Posterior vena cava (tissue), 2 donors: ENCODE measurements at regions not wholly inside any gene's neighbourhood (a gene's known extent, or its start where the extent isn't known, plus 50 kb on each side); places are given as distances from the start of the nearest gene placed in this dataset.

Experiments
- DNase-seq: peaks from one replicate; pipeline ENCODE4 v3.0.0-alpha.2; 2020; ENCODE audit warnings: low spot score
- intact Hi-C, 2 donors: fragments of 100-400 bp; cut with DNase I; formaldehyde crosslinking; loops; one replicate each; pipeline versions ENCODE4 v1.14.1 to v1.14.2; 2022 to 2023
- microRNA-seq, 2 donors: library from miRNA; unstranded; fragments of <30 nt; microRNA quantifications; one replicate each; pipeline ENCODE4 v1.2.0, GENCODE V29; 2020 to 2021; ENCODE audit warnings: borderline microRNAs expressed in 2 of 2
- donor health status: DM: yes; HTN: yes; CAD: no.
- donor health status: DM: yes; HTN: yes; CAD: no.

DNA sequence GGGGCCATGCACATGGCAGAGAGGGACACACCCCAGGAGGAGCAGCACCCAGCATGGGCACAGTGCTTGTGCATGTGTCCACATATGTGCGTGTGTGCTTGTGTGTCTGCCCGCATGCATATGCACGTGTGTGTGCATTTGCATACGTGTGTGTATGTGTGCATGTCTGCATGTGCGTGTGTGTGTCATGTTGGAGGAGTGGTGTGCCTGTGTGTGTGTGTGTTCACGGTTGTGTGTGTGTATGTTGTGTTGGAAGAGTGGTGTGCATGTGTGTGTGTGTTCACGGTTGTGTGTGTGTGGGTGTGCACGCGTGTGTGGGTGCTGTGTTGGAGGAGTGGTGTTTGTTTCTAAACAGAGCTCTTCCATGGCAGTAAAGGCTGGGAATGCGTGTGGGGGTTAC lies 50.7 kb upstream of the SLCO4A1 start:
- no peak for DNase-seq
- intact Hi-C loops, result no loop called here

Small RNA genes lying in the stretch of these regions (microRNA-seq; reads per million reads assigned to microRNA genes)
- gene MIR1-1, result 28.5 to 29.4 reads per million in 2 donors
- 0 to 0.32 reads per million in 2 donors for gene MIR133A2
